Cardiac septum (tissue), 1 donor: ENCODE measurements at regions not wholly inside any gene's neighbourhood (a gene's known extent, or its start where the extent isn't known, plus 50 kb on each side); places are given as distances from the start of the nearest gene placed in this dataset.

Source experiments
- DNase-seq: peaks from one replicate; pipeline ENCODE4 v3.0.0-alpha.2; 2020; ENCODE audit warnings: low spot score
- intact Hi-C: fragments of 100-400 bp; cut with DNase I; formaldehyde crosslinking; loops from one replicate; pipeline ENCODE4 v1.14.0; 2022
- donor health status: DM: no; HTN: no; CAD: no.

DNA sequence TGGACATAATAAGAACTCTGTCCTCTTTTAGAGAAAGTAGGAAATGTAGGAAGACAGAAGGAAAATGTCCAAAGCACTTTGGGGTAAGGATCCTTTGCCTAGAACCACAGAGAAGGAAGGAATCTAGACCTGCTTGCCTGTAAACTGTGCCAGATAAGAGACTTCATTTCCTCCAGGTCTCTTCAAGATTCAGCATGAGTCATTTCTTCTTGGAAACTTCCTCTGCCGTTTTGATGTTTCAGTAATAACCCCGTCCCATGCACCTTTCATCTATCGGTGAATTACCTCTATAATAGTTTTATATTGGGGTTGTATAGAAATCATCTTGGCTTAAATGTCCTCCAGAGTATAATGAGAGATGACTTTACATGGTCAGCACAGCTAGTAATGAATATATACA is 63.2 kb upstream of the LRATD1 start:
- no peak for DNase-seq
- intact Hi-C loops = no loop called here

DNA sequence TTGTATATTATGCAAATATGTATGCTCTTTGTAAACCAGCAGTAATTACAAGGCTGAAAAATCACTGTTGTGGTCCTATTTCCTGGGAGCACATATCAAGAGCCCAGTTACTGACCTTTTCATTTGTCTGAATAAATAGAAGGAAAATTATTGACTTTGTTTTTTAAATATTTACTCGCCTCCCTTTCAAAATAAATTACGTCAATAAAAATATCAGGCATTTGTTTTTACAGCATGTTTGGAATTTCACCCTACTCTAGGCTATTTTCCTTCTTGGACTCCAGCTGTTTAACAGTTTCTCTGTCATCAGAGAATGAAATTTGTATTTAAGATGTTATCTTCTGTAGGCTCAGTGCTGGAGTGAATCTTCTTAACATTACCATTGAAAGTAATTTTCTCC is 59.9 kb upstream of the LRATD1 start:
- intact Hi-C loops = no loop called here
- no peak for DNase-seq

DNA sequence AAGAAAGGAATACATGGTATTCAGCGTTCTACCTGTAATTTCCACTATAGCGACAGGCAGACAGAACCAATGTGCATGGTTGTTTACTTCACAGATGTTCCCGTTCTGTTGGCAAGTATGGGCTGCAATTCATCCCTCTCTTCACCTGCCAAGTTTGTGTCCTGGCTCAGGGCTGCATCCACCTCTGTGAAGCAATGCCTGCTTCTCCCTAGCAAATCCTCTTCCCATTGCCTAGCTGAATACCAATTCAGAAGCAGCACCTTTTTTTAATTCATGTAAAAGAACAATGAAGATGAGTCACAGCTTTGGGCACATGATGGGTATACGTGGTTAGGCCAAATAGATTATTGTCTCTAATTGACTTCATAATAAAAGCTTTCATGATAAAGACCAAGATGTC is 54.7 kb upstream of the LRATD1 start:
- intact Hi-C loops = no loop called here
- no peak for DNase-seq
